AML-193 (cell line): ENCODE measurements at regions not wholly inside any gene's neighbourhood (a gene's known extent, or its start where the extent isn't known, plus 50 kb on each side); places are given as distances from the start of the nearest gene placed in this dataset.

ENCODE experiments used
- DNase-seq, 2 experiments: peaks; one replicate each; lab custom pipeline; 2025; lab: John Stamatoyannopoulos, UW

GRCh38 chr4:111717921-111718320 lies 427.3 kb upstream of the FAM241A start:
- DNase-seq, result no peak

GRCh38 chr4:111718763-111719559 lies 426.3 kb upstream of the FAM241A start:
- DNase-seq, result no peak

GRCh38 chr4:111720866-111721265 lies 424.4 kb upstream of the FAM241A start:
- DNase-seq, result no peak

- no peak for DNase-seq
Measured at GRCh38 chr4:111722213-111722720, 423.0 kb upstream of the FAM241A start.

- no peak for DNase-seq
Measured at GRCh38 chr4:111736516-111736915, 408.7 kb upstream of the FAM241A start.

GRCh38 chr4:111744847-111745246 lies 400.4 kb upstream of the FAM241A start:
- DNase-seq, result no peak

GRCh38 chr4:111748157-111748556 lies 397.1 kb upstream of the FAM241A start:
- DNase-seq, result no peak

- DNase-seq, result no peak
Measured at GRCh38 chr4:111754003-111754402, 391.3 kb upstream of the FAM241A start.

- no peak for DNase-seq
Measured at GRCh38 chr4:111755571-111755970, 389.7 kb upstream of the FAM241A start.

- DNase-seq, result no peak
Measured at GRCh38 chr4:111761531-111761930, 383.7 kb upstream of the FAM241A start.

GRCh38 chr4:111770514-111770913 lies 374.7 kb upstream of the FAM241A start:
- no peak for DNase-seq

- no peak for DNase-seq
Measured at GRCh38 chr4:111773858-111774257, 371.4 kb upstream of the FAM241A start.

- no peak for DNase-seq
Measured at GRCh38 chr4:111775556-111776297, 369.5 kb upstream of the FAM241A start.

GRCh38 chr4:111776561-111776960 lies 368.7 kb upstream of the FAM241A start:
- DNase-seq, result no peak

- no peak for DNase-seq
Measured at GRCh38 chr4:111778543-111778942, 366.7 kb upstream of the FAM241A start.

- no peak for DNase-seq
Measured at GRCh38 chr4:111780965-111781364, 364.3 kb upstream of the FAM241A start.

- no peak for DNase-seq
Measured at GRCh38 chr4:111781611-111782010, 363.6 kb upstream of the FAM241A start.

- DNase-seq, result no peak
Measured at GRCh38 chr4:111788099-111788498, 357.2 kb upstream of the FAM241A start.

GRCh38 chr4:111789901-111790640 lies 355.2 kb upstream of the FAM241A start:
- DNase-seq, result no peak

GRCh38 chr4:111792632-111793031 lies 352.6 kb upstream of the FAM241A start:
- no peak for DNase-seq

- DNase-seq, result no peak
Measured at GRCh38 chr4:111793433-111794091, 351.7 kb upstream of the FAM241A start.
